HG03457 (cell line): ENCODE measurements at regions not wholly inside any gene's neighbourhood (a gene's known extent, or its start where the extent isn't known, plus 50 kb on each side); places are given as distances from the start of the nearest gene placed in this dataset.
"Not testable (repeated sequence)": the region's sequence is repeated elsewhere in the genome, so short reads cannot be mapped to it uniquely, and the experiment has no call there.

Experiments
- ATAC-seq: cut with Tn5 transposase; IDR thresholded peaks from one replicate; pipeline ENCODE4 v1.9.1; 2021; ENCODE audit warnings: moderate number of reproducible peaks; ENCODE audit not compliant: unreplicated experiment

DNA sequence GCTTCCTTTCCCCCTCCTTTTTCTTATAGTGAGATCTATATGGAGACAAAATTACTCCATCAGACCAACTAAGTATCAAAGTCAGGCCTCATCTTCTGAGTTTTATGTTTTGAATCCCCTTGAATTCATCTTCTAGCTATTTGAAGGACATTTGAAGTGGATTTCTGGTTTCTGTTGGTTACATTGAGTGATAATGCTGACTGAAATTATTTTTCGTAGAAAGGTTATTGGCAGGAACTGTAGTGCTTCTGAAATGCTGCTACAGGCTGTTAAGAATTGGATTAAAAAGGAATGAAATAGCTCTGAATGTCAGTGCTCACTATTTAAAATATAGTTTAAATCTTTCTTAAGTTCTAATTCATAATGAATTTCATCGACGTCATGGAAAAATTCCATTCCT, 361.0 kb upstream of the TMEFF2 start:
- ATAC-seq = no peak

DNA sequence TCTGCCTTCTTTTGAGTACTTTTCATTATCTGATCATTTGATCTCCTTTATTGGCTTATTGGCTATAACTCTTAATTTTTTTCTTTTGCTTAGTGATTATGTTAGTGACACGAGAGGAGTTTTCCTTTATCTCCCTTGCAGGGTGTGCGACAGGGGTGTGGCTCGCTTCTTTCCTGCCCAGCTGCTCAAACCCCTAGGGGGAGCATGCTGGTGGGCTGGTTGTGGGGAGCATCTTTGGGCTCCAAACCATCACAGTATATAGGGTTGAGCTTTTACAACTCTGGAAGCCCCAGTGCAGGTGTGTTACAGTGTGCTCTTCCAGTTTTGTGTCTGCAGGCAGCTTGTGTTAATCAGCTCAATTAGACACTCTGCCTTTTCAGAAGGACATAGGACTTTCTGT, 357.0 kb upstream of the TMEFF2 start:
- ATAC-seq = no peak

- ATAC-seq = no peak
Measured at GRCh38 chr2:192546565-192546964, 351.8 kb upstream of the TMEFF2 start.

GRCh38 chr2:192544371-192544955, 349.7 kb upstream of the TMEFF2 start:
- no peak for ATAC-seq

GRCh38 chr2:192542148-192543066, 347.7 kb upstream of the TMEFF2 start:
- not testable (repeated sequence) for ATAC-seq

- no peak for ATAC-seq
Measured at GRCh38 chr2:192539306-192539705, 344.6 kb upstream of the TMEFF2 start.

- ATAC-seq = no peak
Measured at GRCh38 chr2:192536922-192537624, 342.3 kb upstream of the TMEFF2 start.

DNA sequence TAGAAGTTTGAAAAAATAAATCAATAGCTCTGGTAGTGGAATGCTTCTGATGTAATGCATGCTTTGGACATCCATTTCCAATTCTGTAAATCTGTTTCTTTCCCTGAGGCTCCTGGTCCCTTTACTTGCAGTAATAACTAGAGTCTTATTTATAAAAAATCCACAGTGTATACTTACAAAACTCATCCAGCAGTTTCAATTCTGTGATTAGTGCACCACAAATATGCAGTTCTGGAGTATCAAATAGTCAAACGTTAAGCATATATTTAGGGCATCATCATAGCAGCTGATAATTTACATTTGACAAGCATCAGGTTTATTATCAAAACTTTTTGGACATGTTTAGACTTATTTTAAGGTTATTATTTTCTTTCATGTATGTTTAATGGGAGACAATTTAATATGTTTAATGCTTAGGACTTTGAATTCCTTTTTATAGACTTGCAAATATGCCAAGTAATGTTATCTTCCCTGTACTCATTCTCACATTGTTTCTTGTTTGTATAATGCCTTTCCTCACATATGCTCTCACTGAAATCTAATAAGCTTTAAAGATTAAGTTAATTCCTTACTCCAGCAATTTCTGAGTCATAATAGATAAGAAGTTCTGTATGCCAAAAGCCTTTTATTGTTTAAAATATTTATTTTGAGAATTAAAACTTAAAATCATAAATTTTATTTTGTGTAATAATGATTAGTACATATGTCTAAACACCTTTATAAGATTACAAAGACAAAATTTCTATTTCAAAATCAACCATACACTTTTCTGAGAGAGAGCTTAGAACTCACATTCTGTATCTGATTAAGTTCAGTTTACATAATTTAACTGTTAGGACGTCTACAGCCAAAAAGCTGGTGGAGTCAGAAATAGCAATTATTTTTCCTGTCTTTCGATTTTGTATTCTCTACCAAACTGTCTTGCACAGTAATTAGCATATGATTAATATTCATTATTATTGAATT, 341.5 kb upstream of the TMEFF2 start:
- no peak for ATAC-seq

DNA sequence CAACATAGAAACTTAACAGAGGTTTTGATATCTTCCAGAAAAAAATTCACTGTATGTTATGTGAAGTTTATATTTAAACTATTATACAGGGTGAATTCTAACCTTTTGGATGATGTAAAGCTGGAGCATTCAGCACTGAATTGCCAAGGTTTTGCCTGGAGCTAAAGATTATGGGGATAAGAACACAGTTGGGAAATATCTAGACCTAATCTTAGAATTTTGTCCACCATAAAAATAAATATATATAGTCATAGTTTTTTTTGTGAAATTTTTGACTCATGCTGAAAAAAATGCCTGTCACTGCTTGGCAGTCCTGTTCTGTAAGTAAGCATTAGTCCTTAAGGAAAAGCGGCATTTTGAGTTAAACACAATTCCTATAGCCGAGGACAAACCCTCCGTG, 339.3 kb upstream of the TMEFF2 start:
- ATAC-seq = no peak

GRCh38 chr2:192524642-192525251, 330.0 kb upstream of the TMEFF2 start:
- ATAC-seq = not testable (repeated sequence)

DNA sequence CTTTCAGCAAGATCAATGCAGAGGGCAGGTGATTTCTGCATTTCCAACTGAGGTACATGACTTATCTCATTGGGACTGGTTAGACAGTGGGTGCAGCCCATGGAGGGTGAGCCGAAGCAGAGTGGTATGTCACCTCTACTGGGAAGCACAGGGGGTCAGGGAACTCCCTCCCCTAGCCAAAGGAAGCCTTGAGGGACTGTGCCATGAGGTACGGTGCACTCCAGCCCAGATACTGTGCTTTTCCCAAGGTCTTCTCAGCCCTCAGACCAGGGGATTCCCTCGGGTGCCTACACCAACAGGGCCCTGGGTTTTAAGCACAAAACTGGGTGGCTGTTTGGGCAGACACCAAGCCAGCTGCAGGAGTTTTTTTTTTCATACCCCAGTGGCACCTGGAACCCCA, 329.5 kb upstream of the TMEFF2 start:
- ATAC-seq = not testable (repeated sequence)

GRCh38 chr2:192515937-192516336, 321.2 kb upstream of the TMEFF2 start:
- ATAC-seq = no peak

DNA sequence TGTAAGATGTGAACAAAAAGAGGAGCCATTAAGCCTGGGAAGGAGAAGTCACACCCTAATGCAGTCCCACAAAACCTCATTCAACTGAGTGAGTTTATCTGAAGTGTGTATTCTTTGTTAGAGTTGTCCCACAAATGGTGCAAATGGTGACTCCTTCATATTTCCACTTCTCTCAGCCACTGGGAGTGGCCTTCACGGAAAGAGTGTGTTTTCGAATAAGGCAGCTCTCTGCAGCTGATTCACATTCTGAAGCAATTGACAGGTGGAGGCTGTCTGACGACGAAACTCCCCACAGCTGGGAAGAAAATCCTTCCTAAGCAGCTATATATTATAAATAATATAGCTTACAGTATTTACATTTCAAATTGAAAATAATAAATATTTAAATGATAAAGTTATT, 318.8 kb upstream of the TMEFF2 start:
- no peak for ATAC-seq

DNA sequence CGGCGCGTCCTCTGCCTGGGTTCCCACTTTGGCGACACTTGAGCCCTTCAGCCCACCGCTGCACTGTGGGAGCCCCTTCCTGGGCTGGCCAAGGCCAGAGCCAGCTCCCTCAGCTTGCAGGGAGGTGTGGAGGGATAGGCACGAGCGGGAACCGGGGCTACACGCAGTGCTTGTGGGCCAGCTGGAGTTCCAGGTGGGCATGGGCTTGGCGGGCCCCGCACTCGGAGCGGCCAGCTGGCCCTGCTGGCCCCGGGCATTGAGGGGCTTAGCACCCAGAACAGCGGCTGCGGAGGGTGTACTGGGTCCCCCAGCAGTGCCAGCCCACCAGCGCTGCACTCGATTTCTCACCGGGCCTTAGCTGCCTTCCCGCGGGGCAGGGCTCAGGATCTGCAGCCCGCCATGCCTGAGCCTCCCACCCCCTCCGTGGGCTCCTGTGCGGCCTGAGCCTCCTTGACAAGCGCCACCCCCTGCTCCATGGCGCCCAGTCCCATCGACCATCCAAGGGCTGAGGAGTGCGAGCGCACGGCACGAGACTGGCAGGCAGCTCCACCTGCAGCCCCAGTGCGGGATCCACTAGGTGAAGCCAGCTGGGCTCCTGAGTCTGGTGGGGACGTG, 313.2 kb upstream of the TMEFF2 start:
- ATAC-seq = not testable (repeated sequence)

GRCh38 chr2:192500550-192501200, 305.9 kb upstream of the TMEFF2 start:
- peak; percentile 76 for ATAC-seq

DNA sequence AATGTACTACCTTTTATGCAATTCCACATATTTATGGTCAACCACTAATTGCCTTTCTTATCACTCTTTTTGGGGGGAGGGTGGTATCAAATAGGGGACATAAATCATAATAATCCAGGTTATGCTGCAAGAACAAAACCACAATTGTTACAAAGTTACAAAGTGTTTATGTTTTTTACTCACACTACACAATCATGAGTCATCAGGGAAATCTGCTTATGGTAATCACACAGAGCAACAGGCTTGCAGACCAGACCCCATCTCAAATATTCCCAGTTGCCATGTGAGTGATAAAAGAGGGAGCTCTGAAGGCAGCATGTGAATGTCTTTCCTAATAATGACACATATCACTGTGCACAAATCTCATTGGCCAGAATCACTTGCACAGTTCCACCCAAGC, 304.7 kb upstream of the TMEFF2 start:
- ATAC-seq = no peak

DNA sequence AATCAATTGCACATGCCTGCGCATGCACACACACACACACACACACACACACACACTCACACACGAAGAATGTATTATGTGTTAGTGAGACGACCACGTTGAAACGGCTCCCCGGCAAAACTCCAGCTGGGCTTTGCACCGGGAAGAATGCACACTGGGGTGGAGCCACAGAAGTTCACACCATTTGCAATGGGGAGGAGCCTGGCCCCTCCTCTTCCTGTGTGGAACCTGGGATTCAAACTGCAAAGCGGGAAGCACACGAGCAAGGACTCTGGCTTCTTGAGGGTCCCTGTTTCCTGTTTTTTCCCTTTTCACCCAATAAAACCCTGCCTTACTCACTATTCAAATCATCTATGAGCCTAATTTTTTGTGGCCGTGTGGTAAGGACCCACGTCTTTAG, 304.0 kb upstream of the TMEFF2 start:
- ATAC-seq = no peak

DNA sequence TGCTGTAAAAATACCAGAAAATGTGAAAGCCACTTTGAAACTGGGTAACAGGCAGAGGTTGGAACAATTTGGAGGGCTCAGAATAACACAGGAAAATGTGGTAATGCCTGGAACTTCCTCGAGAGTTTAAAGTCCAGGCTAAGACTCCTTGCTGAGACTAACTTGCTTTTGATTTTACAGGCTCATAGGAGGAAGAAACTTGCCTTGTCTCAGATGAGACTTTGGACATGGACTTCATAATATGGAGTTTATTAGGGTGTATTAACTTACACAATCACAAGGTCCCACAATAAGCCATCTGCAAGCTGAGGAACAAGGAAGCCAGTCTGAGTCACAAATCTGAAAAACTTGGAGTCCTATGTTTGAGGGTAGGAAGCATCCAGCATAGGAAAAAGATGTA, 293.4 kb upstream of the TMEFF2 start:
- not testable (repeated sequence) for ATAC-seq

GRCh38 chr2:192487636-192488035, 292.9 kb upstream of the TMEFF2 start:
- ATAC-seq = no peak
